ENCODE measurements at regions not wholly inside any gene's neighbourhood (a gene's known extent, or its start where the extent isn't known, plus 50 kb on each side); places are given as distances from the start of the nearest gene placed in this dataset.
"Not testable (repeated sequence)": the region's sequence is repeated elsewhere in the genome, so short reads cannot be mapped to it uniquely, and the experiment has no call there.

DNA sequence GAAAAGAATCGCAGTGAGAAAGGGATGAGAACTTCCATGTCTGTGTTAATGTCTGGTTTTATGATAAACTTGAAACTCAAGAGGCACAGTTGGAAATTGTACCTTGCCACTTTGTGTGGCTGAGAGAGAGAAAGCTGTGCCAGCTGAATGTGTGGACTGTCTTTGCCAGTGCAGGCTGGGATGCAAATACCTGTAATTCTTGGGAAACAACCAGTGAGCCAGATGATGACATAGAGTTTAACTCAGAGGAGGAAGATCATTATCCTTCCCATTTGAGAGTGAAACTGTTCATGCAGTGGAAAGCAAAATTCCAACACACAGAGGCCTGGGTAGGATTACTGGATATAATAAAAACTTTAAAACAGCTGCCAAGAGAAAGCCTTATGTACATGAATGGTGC is 141.5 kb upstream of the NPAP1 start:
- H3K9me3 ChIP-seq (ENCODE audit: control insufficient read depth, low read length); H3K4me3 ChIP-seq (ENCODE audit: low read length); H3K36me3 ChIP-seq (ENCODE audit: control insufficient read depth, insufficient read depth, low read length, severe bottlenecking); DNase-seq (ENCODE audit: low read depth); H3K4me1 ChIP-seq (ENCODE audit: control insufficient read depth, insufficient read depth, low read length); H3K27me3 ChIP-seq (replicated peaks; ENCODE audit: control insufficient read depth, insufficient read depth, low read length); H3K9ac ChIP-seq (ENCODE audit: low read length): not testable (repeated sequence)

DNA sequence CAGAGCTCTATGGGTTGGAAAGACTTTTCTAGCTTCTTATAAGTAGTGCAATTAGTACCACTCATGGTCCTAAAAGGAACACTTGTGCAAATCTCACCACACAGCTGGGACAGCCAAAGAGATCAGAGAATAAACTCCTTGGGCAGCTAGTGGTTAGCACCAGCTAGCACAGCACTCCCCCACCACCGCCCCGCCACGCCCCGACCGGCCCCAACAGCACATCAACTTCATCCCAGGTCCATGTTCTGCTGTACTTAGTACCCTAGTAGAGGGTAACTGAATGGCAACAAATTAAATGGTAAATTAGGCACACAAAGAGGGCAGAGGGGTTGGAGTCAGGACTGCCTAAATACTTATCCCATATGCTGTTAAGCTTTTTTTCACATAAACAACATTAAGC is 118.3 kb upstream of the NPAP1 start:
- not testable (repeated sequence) for H3K27me3 ChIP-seq (replicated peaks; ENCODE audit: control insufficient read depth, insufficient read depth, low read length); H3K36me3 ChIP-seq (ENCODE audit: control insufficient read depth, insufficient read depth, low read length, severe bottlenecking); H3K4me3 ChIP-seq (ENCODE audit: low read length); H3K9me3 ChIP-seq (ENCODE audit: control insufficient read depth, low read length); H3K9ac ChIP-seq (ENCODE audit: low read length); DNase-seq (ENCODE audit: low read depth); H3K4me1 ChIP-seq (ENCODE audit: control insufficient read depth, insufficient read depth, low read length)

GRCh38 chr15:24607636-24608035 is 67.9 kb upstream of the NPAP1 start:
- peaks cover 2% of the 10 kb centered on the region for H3K9me3 ChIP-seq (ENCODE audit: control insufficient read depth, low read length)
- H3K36me3 ChIP-seq (ENCODE audit: control insufficient read depth, insufficient read depth, low read length, severe bottlenecking), result no peaks in the 10 kb centered on the region
- no peaks in the 10 kb centered on the region for H3K4me1 ChIP-seq (ENCODE audit: control insufficient read depth, insufficient read depth, low read length)
- no peak overlapping the region for H3K9ac ChIP-seq (ENCODE audit: low read length)
- H3K27me3 ChIP-seq (replicated peaks; ENCODE audit: control insufficient read depth, insufficient read depth, low read length), result no peaks in the 10 kb centered on the region
- DNase-seq (ENCODE audit: low read depth), result no peak
- H3K4me3 ChIP-seq (ENCODE audit: low read length), result no peak overlapping the region

- Histone ChIP-seq H3K36me3 (ENCODE audit: control insufficient read depth, insufficient read depth, low read length, severe bottlenecking) (no peaks in the 10 kb centered on the region), H3K9me3 (ENCODE audit: control insufficient read depth, low read length) (no peaks in the 10 kb centered on the region)
- no peak for DNase-seq (ENCODE audit: low read depth)
These were observed 57.9 kb upstream of the NPAP1 start for GRCh38 chr15:24617646-24618045.

DNA sequence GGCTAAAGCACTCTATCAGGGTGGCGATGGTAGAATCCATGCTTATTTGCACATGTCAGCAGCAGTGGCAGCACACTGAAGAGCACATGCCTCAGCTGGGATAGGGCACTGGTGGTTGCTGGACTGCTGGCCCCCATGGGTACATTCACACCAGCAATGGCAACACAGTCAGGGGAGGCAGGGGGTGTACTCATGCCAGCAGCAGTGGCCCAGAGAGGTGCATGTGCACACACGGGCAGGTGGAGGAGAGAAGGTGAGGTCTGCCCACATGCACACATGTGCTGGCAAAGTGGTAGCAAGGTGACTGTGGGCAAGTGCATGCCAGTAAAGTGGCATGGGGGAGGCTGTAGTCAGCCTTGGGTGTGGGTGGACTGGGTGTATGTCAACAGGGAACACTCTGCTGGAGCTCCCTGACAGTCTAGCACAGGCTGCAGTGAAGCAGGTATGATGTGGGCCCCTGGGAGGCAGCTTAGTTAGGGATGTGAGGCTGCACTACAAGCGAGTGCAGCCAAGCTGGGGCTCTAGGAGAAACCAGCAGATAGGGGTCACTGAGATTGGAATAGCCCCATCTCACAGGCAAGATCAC is 53.9 kb upstream of the NPAP1 start:
- H3K9me3 ChIP-seq (ENCODE audit: control insufficient read depth, low read length), result no peaks in the 10 kb centered on the region
- H3K4me3 ChIP-seq (ENCODE audit: low read length), result no peak overlapping the region
- no peaks in the 10 kb centered on the region for H3K27me3 ChIP-seq (replicated peaks; ENCODE audit: control insufficient read depth, insufficient read depth, low read length)
- no peak overlapping the region for H3K9ac ChIP-seq (ENCODE audit: low read length)
- DNase-seq (ENCODE audit: low read depth), result no peak
- H3K4me1 ChIP-seq (ENCODE audit: control insufficient read depth, insufficient read depth, low read length), result no peaks in the 10 kb centered on the region
- no peaks in the 10 kb centered on the region for H3K36me3 ChIP-seq (ENCODE audit: control insufficient read depth, insufficient read depth, low read length, severe bottlenecking)

More at GRCh38 chr15:24617646-24618045, 57.9 kb upstream of the NPAP1 start:
- H3K4me3 ChIP-seq (ENCODE audit: low read length), result no peak overlapping the region
- no peak overlapping the region for H3K9ac ChIP-seq (ENCODE audit: low read length)
- no peaks in the 10 kb centered on the region for H3K4me1 ChIP-seq (ENCODE audit: control insufficient read depth, insufficient read depth, low read length)
- H3K27me3 ChIP-seq (replicated peaks; ENCODE audit: control insufficient read depth, insufficient read depth, low read length), result no peaks in the 10 kb centered on the region

All from adipocyte (in vitro differentiated cells).